ENCODE measurements at regions not wholly inside any gene's neighbourhood (a gene's known extent, or its start where the extent isn't known, plus 50 kb on each side); places are given as distances from the start of the nearest gene placed in this dataset.

- no peak overlapping the region for H3K4me3 ChIP-seq (ENCODE audit: low read depth in 1 of 3, low read length in 3 of 3)
- H3K9ac ChIP-seq (ENCODE audit: low read depth in 1 of 2, low read length in 2 of 2) = no peak overlapping the region
- H3K9me3 ChIP-seq (ENCODE audit: control insufficient read depth in 4 of 4, low read length in 3 of 4) = no peaks in the 10 kb centered on the region
- H3K4me1 ChIP-seq (ENCODE audit: control insufficient read depth in 4 of 4, insufficient read depth in 4 of 4, low read length in 3 of 4) = peaks cover 1 to 16% (median 7%) of the 10 kb centered on the region in 4 donors
- TF ChIP-seq FOXA1 (IDR thresholded peaks at IDR 0.05) = no peak
- no peak for TF ChIP-seq ZBTB33 (IDR thresholded peaks at IDR 0.05)
- TF ChIP-seq TAF1 (conservative IDR thresholded peaks at IDR 0.05) = no peak
- TF ChIP-seq RAD21 (IDR thresholded peaks at IDR 0.05) = no peak
- no peak for TF ChIP-seq EGR1 (IDR thresholded peaks at IDR 0.05; ENCODE audit: low read depth in 2 of 2)
- TF ChIP-seq HNF4A (conservative IDR thresholded peaks at IDR 0.05) = no peak
- TF ChIP-seq, protein P1, sequence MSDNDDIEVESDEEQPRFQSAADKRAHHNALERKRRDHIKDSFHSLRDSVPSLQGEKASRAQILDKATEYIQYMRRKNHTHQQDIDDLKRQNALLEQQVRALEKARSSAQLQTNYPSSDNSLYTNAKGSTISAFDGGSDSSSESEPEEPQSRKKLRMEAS (IDR thresholded peaks at IDR 0.05) = no peak
- 86% methylated on average over 3 of the region's 3 CpGs for WGBS
- H3K36me3 ChIP-seq (ENCODE audit: control insufficient read depth in 4 of 4, insufficient read depth in 3 of 4, low read depth in 1 of 4, low read length in 3 of 4) = no peaks in the 10 kb centered on the region
- no peak overlapping the region for H3K27ac ChIP-seq (ENCODE audit: low read depth in 1 of 2, low read length in 2 of 2)
- DNase-seq (ENCODE audit: low spot score) = no peak
- no peaks in the 10 kb centered on the region for H3K27me3 ChIP-seq (ENCODE audit: control insufficient read depth in 4 of 4, insufficient read depth in 4 of 4, low read length in 3 of 4)
These were observed 134.3 kb downstream of the IRS1 start for GRCh38 chr2:226665306-226665831.

- H3K9ac ChIP-seq (ENCODE audit: low read depth in 1 of 2, low read length in 2 of 2) = no peak overlapping the region
- TF ChIP-seq CTCF (IDR thresholded peaks at IDR 0.05; ENCODE audit: low read depth, low read length, missing input control) (no peak), HNF4A (conservative IDR thresholded peaks at IDR 0.05) (no peak), REST (IDR thresholded peaks at IDR 0.05) (no peak), FOXA1 (IDR thresholded peaks at IDR 0.05) (no peak), HNF4G (IDR thresholded peaks at IDR 0.05) (no peak), FOXA2 (IDR thresholded peaks at IDR 0.05) (no peak), ZBTB33 (IDR thresholded peaks at IDR 0.05) (no peak), JUND (IDR thresholded peaks at IDR 0.05) (no peak), EGR1 (IDR thresholded peaks at IDR 0.05; ENCODE audit: low read depth in 2 of 2) (no peak), SP1 (IDR thresholded peaks at IDR 0.05) (no peak)
- TF ChIP-seq, protein P1 (IDR thresholded peaks at IDR 0.05) = no peak
- no peak for DNase-seq (ENCODE audit: low spot score)
- H3K4me3 ChIP-seq (ENCODE audit: low read depth in 1 of 3, low read length in 3 of 3) = no peak overlapping the region
- no peaks in the 10 kb centered on the region for H3K9me3 ChIP-seq (ENCODE audit: control insufficient read depth in 4 of 4, low read length in 3 of 4)
- H3K36me3 ChIP-seq (ENCODE audit: control insufficient read depth in 4 of 4, insufficient read depth in 3 of 4, low read depth in 1 of 4, low read length in 3 of 4) = no peaks in the 10 kb centered on the region
- peaks cover 3 to 21% (median 11%) of the 10 kb centered on the region in 4 donors for H3K4me1 ChIP-seq (ENCODE audit: control insufficient read depth in 4 of 4, insufficient read depth in 4 of 4, low read length in 3 of 4)
- 90% methylated on average over 2 of the region's 2 CpGs for WGBS
- H3K27ac ChIP-seq (ENCODE audit: low read depth in 1 of 2, low read length in 2 of 2) = no peak overlapping the region
- H3K27me3 ChIP-seq (ENCODE audit: control insufficient read depth in 4 of 4, insufficient read depth in 4 of 4, low read length in 3 of 4) = no peaks in the 10 kb centered on the region
These were observed 135.0 kb downstream of the IRS1 start for GRCh38 chr2:226664661-226665060.

Data from liver (tissue), 8 donors.